ENCODE measurements at regions not wholly inside any gene's neighbourhood (a gene's known extent, or its start where the extent isn't known, plus 50 kb on each side); places are given as distances from the start of the nearest gene placed in this dataset.
A peak's percentile ranks its signal among the peaks of the same experiment; 100 is the strongest.

- H3K27me3 ChIP-seq: no peaks in the 10 kb centered on the region
- no peaks in the 10 kb centered on the region for H3K9me3 ChIP-seq
- DNase-seq: no peak
- no peak overlapping the region for H3K27ac ChIP-seq
- H3K36me3 ChIP-seq: no peaks in the 10 kb centered on the region
- H3K4me3 ChIP-seq: no peak overlapping the region
- TF ChIP-seq EP300 (IDR thresholded peaks at IDR 0.05) (no peak), CTCF (IDR thresholded peaks at IDR 0.05) (no peak)
- intact Hi-C loops (cut with DNase I; ENCODE audit: low total_unique reads): no loop called here
- H3K4me1 ChIP-seq: peaks cover 6 to 50% (median 32%) of the 10 kb centered on the region in 4 donors
These were observed 276.3 kb downstream of the RND3 start for GRCh38 chr2:150211164-150211631.

- intact Hi-C loops (cut with DNase I; ENCODE audit: low total_unique reads): no loop called here
These were observed 277.7 kb downstream of the RND3 start for GRCh38 chr2:150209746-150210145.

GRCh38 chr2:150208689-150209088 lies 278.8 kb downstream of the RND3 start:
- Histone ChIP-seq H3K9me3 (no peaks in the 10 kb centered on the region), H3K27me3 (no peaks in the 10 kb centered on the region), H3K36me3 (no peaks in the 10 kb centered on the region), H3K4me1 (peaks cover 0 to 36% (median 22%) of the 10 kb centered on the region in 4 donors), H3K4me3 (no peak overlapping the region), H3K27ac (no peak overlapping the region)
- intact Hi-C loops (cut with DNase I; ENCODE audit: low total_unique reads): no loop called here
- TF ChIP-seq POLR2A (IDR thresholded peaks at IDR 0.05): no peak
- no peak for TF ChIP-seq POLR2AphosphoS5 (IDR thresholded peaks at IDR 0.05)
- no peak for TF ChIP-seq EP300 (IDR thresholded peaks at IDR 0.05)
- no peak for TF ChIP-seq CTCF (IDR thresholded peaks at IDR 0.05)
- DNase-seq: no peak
- 70 to 87% (median 80%) methylated on average over 4 of the region's 4 CpGs for WGBS, 5 donors

More at GRCh38 chr2:150209746-150210145, 277.7 kb downstream of the RND3 start:
- no peak for TF ChIP-seq POLR2A (IDR thresholded peaks at IDR 0.05)
- no peak for TF ChIP-seq POLR2AphosphoS5 (IDR thresholded peaks at IDR 0.05)
- no peak for TF ChIP-seq EP300 (IDR thresholded peaks at IDR 0.05)
- no peak for TF ChIP-seq CTCF (IDR thresholded peaks at IDR 0.05)
- Histone ChIP-seq H3K36me3 (no peaks in the 10 kb centered on the region), H3K27me3 (no peaks in the 10 kb centered on the region), H3K9me3 (no peaks in the 10 kb centered on the region), H3K27ac (no peak overlapping the region), H3K4me3 (no peak overlapping the region), H3K4me1 (peaks cover 6 to 46% (median 27%) of the 10 kb centered on the region in 4 donors)
- DNase-seq: no peak
- WGBS, 5 donors: 59 to 67% (median 61%) methylated on average over 2 of the region's 2 CpGs

GRCh38 chr2:150207979-150208378 lies 279.5 kb downstream of the RND3 start:
- Histone ChIP-seq H3K4me1 (peaks cover 0 to 35% (median 19%) of the 10 kb centered on the region in 4 donors), H3K36me3 (no peaks in the 10 kb centered on the region), H3K4me3 (no peak overlapping the region), H3K27ac (peak overlapping the region in 1 of 5 donors; percentile 31), H3K27me3 (no peaks in the 10 kb centered on the region), H3K9me3 (no peaks in the 10 kb centered on the region)
- peak; percentile 30 to 51 for DNase-seq
- TF ChIP-seq POLR2AphosphoS5 (IDR thresholded peaks at IDR 0.05): peak in 2 of 3 donors; percentile 8 to 29
- no peak for TF ChIP-seq EP300 (IDR thresholded peaks at IDR 0.05)
- TF ChIP-seq CTCF (IDR thresholded peaks at IDR 0.05): no peak
- no peak for TF ChIP-seq POLR2A (IDR thresholded peaks at IDR 0.05)
- WGBS, 5 donors: 19 to 41% (median 28%) methylated on average over 3 of the region's 3 CpGs
- intact Hi-C loops (cut with DNase I; ENCODE audit: low total_unique reads): no loop called here

All from stomach (tissue), 8 donors.